ENCODE measurements at regions not wholly inside any gene's neighbourhood (a gene's known extent, or its start where the extent isn't known, plus 50 kb on each side); places are given as distances from the start of the nearest gene placed in this dataset.
"Not testable (repeated sequence)": the region's sequence is repeated elsewhere in the genome, so short reads cannot be mapped to it uniquely, and the experiment has no call there.

- DNase-seq, result not testable (repeated sequence)
Observed at GRCh38 chr14:106721926-106722325, 1195.5 kb downstream of the TMEM121 start.

GRCh38 chr14:106722813-106723687 lies 1196.7 kb downstream of the TMEM121 start:
- peak; percentile 31 for DNase-seq

- DNase-seq, result not testable (repeated sequence)
Observed at GRCh38 chr14:106727962-106728361, 1201.6 kb downstream of the TMEM121 start.

- DNase-seq, result no peak
Observed at GRCh38 chr14:106728611-106729010, 1202.2 kb downstream of the TMEM121 start.

GRCh38 chr14:106729551-106729950 lies 1203.2 kb downstream of the TMEM121 start:
- DNase-seq, result no peak

- DNase-seq, result no peak
Observed at GRCh38 chr14:106733771-106734170, 1207.4 kb downstream of the TMEM121 start.

- no peak for DNase-seq
Observed at GRCh38 chr14:106737021-106737420, 1210.6 kb downstream of the TMEM121 start.

- DNase-seq, result no peak
Observed at GRCh38 chr14:106738075-106738474, 1211.7 kb downstream of the TMEM121 start.

GRCh38 chr14:106738598-106739258 lies 1212.3 kb downstream of the TMEM121 start:
- DNase-seq, result not testable (repeated sequence)

GRCh38 chr14:106741086-106741827 lies 1214.9 kb downstream of the TMEM121 start:
- DNase-seq, result peak; percentile 29

- not testable (repeated sequence) for DNase-seq
Observed at GRCh38 chr14:106745016-106745767, 1218.8 kb downstream of the TMEM121 start.

GRCh38 chr14:106750089-106750488 lies 1223.7 kb downstream of the TMEM121 start:
- DNase-seq, result not testable (repeated sequence)

GRCh38 chr14:106753751-106754150 lies 1227.4 kb downstream of the TMEM121 start:
- not testable (repeated sequence) for DNase-seq

- not testable (repeated sequence) for DNase-seq
Observed at GRCh38 chr14:106757444-106757843, 1231.1 kb downstream of the TMEM121 start.

GRCh38 chr14:106761886-106762816 lies 1235.8 kb downstream of the TMEM121 start:
- not testable (repeated sequence) for DNase-seq

GRCh38 chr14:106764968-106765369 lies 1238.6 kb downstream of the TMEM121 start:
- DNase-seq, result peak; percentile 63

- no peak for DNase-seq
Observed at GRCh38 chr14:106766145-106766544, 1239.8 kb downstream of the TMEM121 start.

- DNase-seq, result peak; percentile 29
Observed at GRCh38 chr14:106766551-106767277, 1240.3 kb downstream of the TMEM121 start.

- DNase-seq, result not testable (repeated sequence)
Observed at GRCh38 chr14:106768230-106768629, 1241.8 kb downstream of the TMEM121 start.

GRCh38 chr14:106768972-106769700 lies 1242.8 kb downstream of the TMEM121 start:
- not testable (repeated sequence) for DNase-seq
